Kidney (tissue), 13 donors: ENCODE measurements at regions not wholly inside any gene's neighbourhood (a gene's known extent, or its start where the extent isn't known, plus 50 kb on each side); places are given as distances from the start of the nearest gene placed in this dataset.

Experiments used
- DNase-seq, 5 donors: peaks; one replicate each; pipeline ENCODE4 v3.0.0-alpha.2; 2013 to 2020
- FAIRE-seq: peaks from 2 replicates; lab custom pipeline; 2012; peaks lifted over from hg19 to GRCh38; lab: Jason Lieb, UNC
- H3K27ac ChIP-seq, 2 donors: one replicate each; pipeline ENCODE4 v1.7.0; 2013; ENCODE audit warnings: low read depth in 2 of 2, low read length in 2 of 2, inconsistent platforms in 1 of 2
- H3K27me3 ChIP-seq: one replicate; pipeline ENCODE4 v1.7.1; 2013; ENCODE audit warnings: low read length, inconsistent platforms; ENCODE audit not compliant: control insufficient read depth, insufficient read depth
- H3K36me3 ChIP-seq, 3 donors: one replicate each; pipeline versions ENCODE4 v1.7.0 to v1.7.1; 2013; ENCODE audit warnings: low read length in 3 of 3, control low read depth in 1 of 3, inconsistent platforms in 1 of 3; ENCODE audit not compliant: insufficient read depth in 3 of 3, control insufficient read depth in 2 of 3
- H3K4me1 ChIP-seq, 3 donors: one replicate each; pipeline versions ENCODE4 v1.7.0 to v1.7.1; 2013; ENCODE audit warnings: low read length in 3 of 3, inconsistent platforms in 1 of 3, low read depth in 1 of 3; ENCODE audit not compliant: control insufficient read depth in 2 of 3, insufficient read depth in 2 of 3
- H3K4me3 ChIP-seq, 3 donors: one replicate each; pipeline versions ENCODE4 v1.7.0 to v1.8.1; 2013; ENCODE audit warnings: low read length in 3 of 3, control low read depth in 1 of 3, inconsistent platforms in 1 of 3
- H3K9ac ChIP-seq, 3 donors: one replicate each; pipeline versions ENCODE4 v1.7.0 to v1.7.1; 2013; ENCODE audit warnings: low read length in 3 of 3, control low read depth in 1 of 3, inconsistent platforms in 1 of 3
- H3K9me3 ChIP-seq, 3 donors: one replicate each; pipeline versions ENCODE4 v1.7.0 to v1.7.1; 2013; ENCODE audit warnings: low read length in 3 of 3, control low read depth in 1 of 3, inconsistent platforms in 1 of 3; ENCODE audit not compliant: control insufficient read depth in 2 of 3, insufficient read depth in 1 of 3
- CTCF ChIP-seq: IDR thresholded peaks from 3 replicates; pipeline ENCODE4 v1.5.1; 2012; ENCODE audit warnings: mild to moderate bottlenecking, moderate library complexity, borderline replicate concordance; ENCODE audit not compliant: insufficient read depth; ENCODE audit errors: extremely low read depth
- intact Hi-C: fragments of 100-400 bp; cut with DNase I; formaldehyde crosslinking; loops from one replicate; pipeline ENCODE4 v1.11.1; 2022
- donor health status: control.
- donor health status: control.
- donor health status: control.
- donor health status: control.
- donor health status: control.
- donor health status: DM: yes; HTN: yes; CAD: no.
- donor health status: Normal renal cell carcinoma (clear cell type).

- Histone ChIP-seq H3K36me3 (no peaks in the 10 kb centered on the region), H3K4me3 (no peak overlapping the region), H3K4me1 (no peaks in the 10 kb centered on the region), H3K9me3 (peaks cover 0 to 2% (median 0%) of the 10 kb centered on the region in 3 donors), H3K27me3 (no peaks in the 10 kb centered on the region), H3K9ac (no peak overlapping the region), H3K27ac (no peak overlapping the region)
- peak in 1 of 5 donors; percentile 14 for DNase-seq
- no peak for TF ChIP-seq CTCF
- FAIRE-seq, result no peak
- intact Hi-C loops, result no loop called here
Observed at GRCh38 chr2:3131636-3132326, 245.8 kb downstream of the EIPR1 start.

GRCh38 chr2:3130889-3131635 lies 246.6 kb downstream of the EIPR1 start:
- no peak for TF ChIP-seq CTCF
- Histone ChIP-seq H3K27me3 (no peaks in the 10 kb centered on the region), H3K27ac (no peak overlapping the region), H3K4me3 (no peak overlapping the region), H3K36me3 (no peaks in the 10 kb centered on the region), H3K4me1 (no peaks in the 10 kb centered on the region), H3K9ac (no peak overlapping the region), H3K9me3 (peaks cover 0 to 2% (median 0%) of the 10 kb centered on the region in 3 donors)
- FAIRE-seq (no peak), DNase-seq (peak in 2 of 5 donors; percentile 48 to 61)
- intact Hi-C loops, result no loop called here

GRCh38 chr2:3130444-3130843 lies 247.2 kb downstream of the EIPR1 start:
- intact Hi-C loops, result no loop called here

More at GRCh38 chr2:3130444-3130843, 247.2 kb downstream of the EIPR1 start:
- FAIRE-seq, result no peak
- H3K9ac ChIP-seq, result no peak overlapping the region
- no peak overlapping the region for H3K27ac ChIP-seq
- H3K9me3 ChIP-seq, result no peaks in the 10 kb centered on the region
- TF ChIP-seq CTCF, result no peak
- no peaks in the 10 kb centered on the region for H3K36me3 ChIP-seq
- no peaks in the 10 kb centered on the region for H3K27me3 ChIP-seq
- no peak for DNase-seq
- no peak overlapping the region for H3K4me3 ChIP-seq
- no peaks in the 10 kb centered on the region for H3K4me1 ChIP-seq
